K562 (cell line): ENCODE measurements at regions not wholly inside any gene's neighbourhood (a gene's known extent, or its start where the extent isn't known, plus 50 kb on each side); places are given as distances from the start of the nearest gene placed in this dataset.

Source experiments
- ATF2 ChIP-seq: sonication (generic); formaldehyde crosslinking; IDR thresholded peaks from 2 replicates; pipeline ENCODE4 v1.8.1; 2022; ENCODE audit warnings: missing genetic modification reagents
- CHD2 ChIP-seq: IDR thresholded peaks from 2 replicates; pipeline ENCODE4 v1.6.1; 2011; ENCODE audit warnings: low read depth, low read length
- EGR1 ChIP-seq: fragments of 450-650 bp; conservative IDR thresholded peaks from 2 replicates; pipeline ENCODE4 v1.6.1; 2017; ENCODE audit warnings: mild to moderate bottlenecking
- ELK3 ChIP-seq: fragments of 450-650 bp; formaldehyde crosslinking; IDR thresholded peaks from 2 replicates; pipeline ENCODE4 v1.4.0; 2020; ENCODE audit warnings: mild to moderate bottlenecking
- EWSR1 ChIP-seq: fragments of 450-650 bp; IDR thresholded peaks from 2 replicates; pipeline ENCODE4 v1.6.1; 2018; ENCODE audit warnings: borderline replicate concordance, mild to moderate bottlenecking, low read depth, moderate library complexity; ENCODE audit not compliant: partially characterized antibody
- FOXJ2 ChIP-seq: fragments of 200-800 bp; sonication (Bioruptor generic); IDR thresholded peaks from 2 replicates; pipeline ENCODE4 v1.6.1; 2016; ENCODE audit warnings: missing genetic modification characterization, missing compliant biosample characterization
- GTF2B ChIP-seq: IDR thresholded peaks from 2 replicates; pipeline ENCODE4 v1.6.1; 2011; ENCODE audit not compliant: insufficient read length; ENCODE audit errors: extremely low read depth
- KAT8 ChIP-seq: fragments of 450-650 bp; IDR thresholded peaks from 2 replicates; pipeline ENCODE4 v1.6.1; 2016; ENCODE audit warnings: low read depth, mild to moderate bottlenecking
- NFE2 ChIP-seq: IDR thresholded peaks from 2 replicates; pipeline ENCODE4 v1.6.1; 2014; ENCODE audit warnings: antibody characterized with exemption, low read depth
- NR3C1 ChIP-seq: sonication (generic); formaldehyde crosslinking; IDR thresholded peaks from 2 replicates; pipeline ENCODE4 v1.8.1; 2022; ENCODE audit warnings: missing genetic modification reagents
- PHB2 ChIP-seq: fragments of 450-650 bp; IDR thresholded peaks from 2 replicates; pipeline ENCODE4 v1.6.1; 2017; ENCODE audit warnings: low read depth
- SMC3 ChIP-seq: conservative IDR thresholded peaks from 2 replicates; pipeline ENCODE4 v1.6.1; 2011; ENCODE audit warnings: low read depth, low read length, improper control_type of control experiment; ENCODE audit not compliant: insufficient read depth
- ZBTB11 ChIP-seq, 3 experiments: fragments of 200-800 bp in 1 of 3; fragments of 250-450 bp in 1 of 3; fragments of 450-650 bp in 1 of 3; sonication (Bioruptor Pico) in 1 of 3; sonication (Bioruptor generic) in 1 of 3; formaldehyde crosslinking in 1 of 3; IDR thresholded peaks; 2 replicates each; pipeline versions ENCODE4 v1.6.1 to v1.8.0; 2016 to 2022; ENCODE audit warnings: mild to moderate bottlenecking in 2 of 3, missing genetic modification characterization in 2 of 3, missing compliant biosample characterization in 1 of 3, moderate library complexity in 1 of 3
- ZNF3 ChIP-seq: fragments of 250-450 bp; sonication (Bioruptor Pico); IDR thresholded peaks from 2 replicates; pipeline ENCODE4 v1.5.0; 2021; ENCODE audit warnings: mild to moderate bottlenecking, moderate library complexity
- ZNF398 ChIP-seq: fragments of 250-450 bp; sonication (Bioruptor Pico); IDR thresholded peaks from 2 replicates; pipeline ENCODE4 v1.8.0; 2021; ENCODE audit warnings: moderate library complexity, mild to moderate bottlenecking, inconsistent platforms
- ZNF584 ChIP-seq: fragments of 200-800 bp; sonication (Bioruptor generic); IDR thresholded peaks from 2 replicates; pipeline ENCODE4 v1.6.1; 2016; ENCODE audit warnings: low read depth, mild to moderate bottlenecking, missing genetic modification characterization, missing compliant biosample characterization

DNA sequence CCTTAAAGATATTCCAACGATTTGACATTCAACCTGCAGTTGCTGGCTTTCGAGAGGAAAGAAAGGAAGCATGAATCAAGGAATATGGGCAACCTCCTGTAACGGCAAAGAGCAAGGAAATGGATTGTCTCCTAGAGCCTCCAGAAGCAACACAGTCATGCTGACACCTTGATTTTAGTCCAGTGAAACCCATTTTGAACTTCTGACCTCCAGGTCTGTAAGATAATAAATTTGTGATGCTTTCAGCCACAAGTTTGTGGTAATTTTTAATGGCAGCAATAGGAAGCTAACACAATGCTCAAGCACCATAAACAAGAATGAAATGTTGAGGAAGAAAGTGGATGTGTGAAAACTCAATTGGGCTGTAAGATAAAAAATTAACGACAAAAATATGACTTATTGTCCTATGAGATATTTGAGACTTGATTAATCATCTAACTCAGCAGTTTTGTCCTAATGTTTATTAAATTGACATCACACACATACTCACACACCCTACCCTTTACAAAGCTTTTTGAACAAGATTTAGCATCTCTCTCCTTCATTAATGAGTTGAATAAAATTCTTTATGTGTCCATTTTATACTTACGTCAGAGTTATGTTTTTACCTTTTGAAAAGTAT is 857.2 kb upstream of the INTU start (continued):
- TF ChIP-seq ZBTB11 (CRISPR knock-in tag; IDR thresholded peaks at IDR 0.05) = no peak
- no peak for TF ChIP-seq GTF2B
- no peak for TF ChIP-seq ZNF398 (CRISPR knock-in tag)
- TF ChIP-seq KAT8 = no peak
- no peak for TF ChIP-seq SMC3
- TF ChIP-seq EGR1 = no peak
- no peak for TF ChIP-seq ZNF3 (CRISPR knock-in tag)
- no peak for TF ChIP-seq NR3C1
- TF ChIP-seq CHD2 = no peak
- TF ChIP-seq NFE2 = peak; percentile 80
- no peak for TF ChIP-seq ZNF584
- TF ChIP-seq ATF2 (CRISPR knock-in tag) = no peak
- TF ChIP-seq PHB2 = no peak
- TF ChIP-seq ELK3 = no peak
- TF ChIP-seq FOXJ2 (tag) = no peak
- TF ChIP-seq EWSR1 = no peak
